Tibial nerve (tissue), 4 donors: ENCODE measurements at regions not wholly inside any gene's neighbourhood (a gene's known extent, or its start where the extent isn't known, plus 50 kb on each side); places are given as distances from the start of the nearest gene placed in this dataset.
"Not testable (repeated sequence)": the region's sequence is repeated elsewhere in the genome, so short reads cannot be mapped to it uniquely, and the experiment has no call there.

Experiments
- CTCF ChIP-seq, 5 experiments: fragments of 200-600 bp in 3 of 5; fragments of 450-650 bp in 2 of 5; sonication (generic) in 3 of 5; IDR thresholded peaks; one replicate each; pipeline ENCODE4 v1.5.1; 2016 to 2019; ENCODE audit warnings: antibody characterized with exemption in 5 of 5, mild to moderate bottlenecking in 3 of 5, moderate library complexity in 2 of 5
- EP300 ChIP-seq, 2 donors: sonication (generic); formaldehyde crosslinking; IDR thresholded peaks; one replicate each; pipeline ENCODE4 v1.6.1; 2017; ENCODE audit warnings: antibody characterized with exemption in 2 of 2, mild to moderate bottlenecking in 1 of 2
- POLR2A ChIP-seq, 2 donors: fragments of 450-650 bp; IDR thresholded peaks; one replicate each; pipeline ENCODE4 v1.6.1; 2017; ENCODE audit warnings: antibody characterized with exemption in 2 of 2, mild to moderate bottlenecking in 2 of 2, moderate library complexity in 2 of 2

GRCh38 chr6:27662212-27662611, 189.3 kb upstream of the ZNF184 start:
- not testable (repeated sequence) for TF ChIP-seq CTCF, POLR2A, EP300 (IDR thresholded peaks at IDR 0.05)
